Brain pericyte (primary cell): ENCODE measurements at regions not wholly inside any gene's neighbourhood (a gene's known extent, or its start where the extent isn't known, plus 50 kb on each side); places are given as distances from the start of the nearest gene placed in this dataset.
"Not testable (repeated sequence)": the region's sequence is repeated elsewhere in the genome, so short reads cannot be mapped to it uniquely, and the experiment has no call there.

Experiments
- DNase-seq: peaks from one replicate; pipeline ENCODE4 v3.0.0-alpha.2; 2012; ENCODE audit warnings: low read depth, low spot score

- not testable (repeated sequence) for DNase-seq
These were observed 149.0 kb downstream of the LAT start for GRCh38 chr16:29133681-29134430.

GRCh38 chr16:29132869-29133268, 148.0 kb downstream of the LAT start:
- DNase-seq = not testable (repeated sequence)

- not testable (repeated sequence) for DNase-seq
These were observed 147.6 kb downstream of the LAT start for GRCh38 chr16:29132444-29132843.

- DNase-seq = not testable (repeated sequence)
These were observed 146.3 kb downstream of the LAT start for GRCh38 chr16:29130901-29131851.

- not testable (repeated sequence) for DNase-seq
These were observed 145.4 kb downstream of the LAT start for GRCh38 chr16:29130131-29130711.

- not testable (repeated sequence) for DNase-seq
These were observed 144.7 kb downstream of the LAT start for GRCh38 chr16:29129458-29130038.

- not testable (repeated sequence) for DNase-seq
These were observed 144.0 kb downstream of the LAT start for GRCh38 chr16:29128732-29129457.

- DNase-seq = not testable (repeated sequence)
These were observed 143.1 kb downstream of the LAT start for GRCh38 chr16:29127806-29128420.

GRCh38 chr16:29126616-29127015, 141.8 kb downstream of the LAT start:
- DNase-seq = no peak

- no peak for DNase-seq
These were observed 141.2 kb downstream of the LAT start for GRCh38 chr16:29126057-29126494.

- no peak for DNase-seq
These were observed 140.0 kb downstream of the LAT start for GRCh38 chr16:29124828-29125227.

GRCh38 chr16:29124162-29124561, 139.3 kb downstream of the LAT start:
- DNase-seq = not testable (repeated sequence)

GRCh38 chr16:29120680-29121079, 135.8 kb downstream of the LAT start:
- DNase-seq = not testable (repeated sequence)

- not testable (repeated sequence) for DNase-seq
These were observed 133.6 kb downstream of the LAT start for GRCh38 chr16:29118301-29118957.

GRCh38 chr16:29117631-29118030, 132.8 kb downstream of the LAT start:
- DNase-seq = no peak

GRCh38 chr16:29116980-29117379, 132.1 kb downstream of the LAT start:
- no peak for DNase-seq

- DNase-seq = not testable (repeated sequence)
These were observed 131.4 kb downstream of the LAT start for GRCh38 chr16:29116207-29116606.

GRCh38 chr16:29115802-29116141, 130.9 kb downstream of the LAT start:
- DNase-seq = not testable (repeated sequence)

- not testable (repeated sequence) for DNase-seq
These were observed 130.3 kb downstream of the LAT start for GRCh38 chr16:29114989-29115801.
